Activated T-helper 9 cell treated with anti-CD3 and anti-CD28 coated beads, Interleukin-2, amount 50 U/mL, for 16 hours (primary cell): ENCODE measurements at regions not wholly inside any gene's neighbourhood (a gene's known extent, or its start where the extent isn't known, plus 50 kb on each side); places are given as distances from the start of the nearest gene placed in this dataset.

Experiments
- DNase-seq: peaks from one replicate; pipeline ENCODE4 v3.0.0-alpha.2; 2020; ENCODE audit warnings: low read depth

GRCh38 chr7:7051206-7051877 lies 131.0 kb upstream of the C1GALT1 start:
- no peak for DNase-seq

GRCh38 chr7:7054252-7054830 lies 128.0 kb upstream of the C1GALT1 start:
- DNase-seq: no peak

- DNase-seq: no peak
Observed at GRCh38 chr7:7060828-7061599, 121.3 kb upstream of the C1GALT1 start.

GRCh38 chr7:7077945-7078344 lies 104.4 kb upstream of the C1GALT1 start:
- DNase-seq: no peak

GRCh38 chr7:7080802-7081201 lies 101.5 kb upstream of the C1GALT1 start:
- DNase-seq: no peak

GRCh38 chr7:7090460-7090859 lies 91.9 kb upstream of the C1GALT1 start:
- DNase-seq: no peak

- DNase-seq: no peak
Observed at GRCh38 chr7:7098280-7098818, 84.0 kb upstream of the C1GALT1 start.

- no peak for DNase-seq
Observed at GRCh38 chr7:7099584-7100014, 82.7 kb upstream of the C1GALT1 start.

- no peak for DNase-seq
Observed at GRCh38 chr7:7100432-7100849, 81.9 kb upstream of the C1GALT1 start.

GRCh38 chr7:7102906-7103305 lies 79.4 kb upstream of the C1GALT1 start:
- no peak for DNase-seq

GRCh38 chr7:7103343-7104313 lies 78.7 kb upstream of the C1GALT1 start:
- no peak for DNase-seq

GRCh38 chr7:7104314-7104698 lies 78.0 kb upstream of the C1GALT1 start:
- no peak for DNase-seq

GRCh38 chr7:7104971-7105370 lies 77.4 kb upstream of the C1GALT1 start:
- DNase-seq: no peak

GRCh38 chr7:7105800-7106582 lies 76.4 kb upstream of the C1GALT1 start:
- no peak for DNase-seq

GRCh38 chr7:7108931-7109330 lies 73.4 kb upstream of the C1GALT1 start:
- DNase-seq: no peak

GRCh38 chr7:7109934-7110333 lies 72.4 kb upstream of the C1GALT1 start:
- DNase-seq: no peak

- DNase-seq: no peak
Observed at GRCh38 chr7:7110706-7111105, 71.6 kb upstream of the C1GALT1 start.

GRCh38 chr7:7112868-7113267 lies 69.5 kb upstream of the C1GALT1 start:
- DNase-seq: no peak

GRCh38 chr7:7114575-7115291 lies 67.6 kb upstream of the C1GALT1 start:
- DNase-seq: no peak

GRCh38 chr7:7117935-7118586 lies 64.3 kb upstream of the C1GALT1 start:
- DNase-seq: no peak
